ENCODE measurements at regions not wholly inside any gene's neighbourhood (a gene's known extent, or its start where the extent isn't known, plus 50 kb on each side); places are given as distances from the start of the nearest gene placed in this dataset.

- H3K4me3 ChIP-seq (ENCODE audit: extremely low read depth in 1 of 4, insufficient read depth in 2 of 4, low read depth in 3 of 4, low read length in 4 of 4): no peak overlapping the region
- H3K23me2 ChIP-seq (ENCODE audit: low read depth, low read length): no peaks in the 10 kb centered on the region
- no peak overlapping the region for H2BK12ac ChIP-seq (ENCODE audit: low read depth, low read length)
- no peaks in the 10 kb centered on the region for H3K79me1 ChIP-seq (ENCODE audit: low read depth, low read length)
- ChIA-PET CTCF (ENCODE audit: partially characterized antibody) (interaction anchor here (1.1 to 4.1 kb wide), 2 partner anchors 87 to 182 kb away, joined by 3 to 16 read pairs; no protein-coding TSS in a partner anchor), POLR2A (ENCODE audit: partially characterized antibody) (no interaction called here)
- H3K23ac ChIP-seq (ENCODE audit: insufficient read length): no peak overlapping the region
- DNase-seq (ENCODE audit: low read depth in 1 of 2, low spot score in 2 of 2) (no peak), FAIRE-seq (no peak)
- no peak overlapping the region for H3K4me2 ChIP-seq (ENCODE audit: insufficient read depth in 1 of 2, low read depth in 2 of 2, low read length in 2 of 2)
- no peak overlapping the region for H2AFZ ChIP-seq (ENCODE audit: low read length)
- H3K9ac ChIP-seq (replicated peaks in 1 of 4; ENCODE audit: extremely low read depth in 1 of 4, low read depth in 3 of 4, low read length in 3 of 4): no peak overlapping the region; a peak in 1 of 7 replicates
- no peaks in the 10 kb centered on the region for H3K79me2 ChIP-seq (ENCODE audit: control insufficient read depth in 1 of 2, insufficient read depth in 2 of 2, low read length in 2 of 2)
- H4K91ac ChIP-seq (replicated peaks; ENCODE audit: insufficient read length, low read length): no peak overlapping the region
- H2BK120ac ChIP-seq (replicated peaks; ENCODE audit: low read depth, low read length): no peak overlapping the region
- WGBS, 2 experiments (ENCODE audit: extremely low coverage in 1 of 2, insufficient coverage in 1 of 2, insufficient read length in 1 of 2, insufficient replicate concordance in 2 of 2, low coverage in 1 of 2, low lambda C conversion rate in 2 of 2, missing lambda C conversion rate in 1 of 2): 72% methylated on average over 3 of the region's 3 CpGs; no CpG with 5 or more reads in 1 of the 2 experiments
- no peak overlapping the region for H3K27ac ChIP-seq (ENCODE audit: low read depth, low read length)
- H2BK20ac ChIP-seq (ENCODE audit: low read length): no peak overlapping the region
- H2BK5ac ChIP-seq (ENCODE audit: low read depth, low read length): no peak overlapping the region
- H3K14ac ChIP-seq (ENCODE audit: insufficient read length): no peak overlapping the region
- H3K9me3 ChIP-seq (ENCODE audit: insufficient read depth in 2 of 2, low read depth in 1 of 2, low read length in 1 of 2): no peaks in the 10 kb centered on the region
- H2BK15ac ChIP-seq (ENCODE audit: low read length): no peak overlapping the region
- no peak overlapping the region for H3K4ac ChIP-seq (replicated peaks; ENCODE audit: insufficient read length, low read depth, low read length)
- H4K5ac ChIP-seq (ENCODE audit: insufficient read length, low read depth, low read length): no peak overlapping the region
- H3K4me1 ChIP-seq (replicated peaks in 1 of 4; ENCODE audit: control insufficient read depth in 3 of 4, insufficient read depth in 4 of 4, low read length in 3 of 4): peaks cover 0 to 11% (median 3%) of the 10 kb centered on the region in 4 experiments; a peak in 2 of 7 replicates
- no peaks in the 10 kb centered on the region; a peak in 1 of 8 replicates for H3K36me3 ChIP-seq (ENCODE audit: control insufficient read depth in 2 of 4, insufficient read depth in 4 of 4, low read length in 3 of 4)
- H4K20me1 ChIP-seq (replicated peaks in 1 of 2; ENCODE audit: control insufficient read depth in 1 of 2, insufficient read depth in 2 of 2, low read length in 2 of 2): no peaks in the 10 kb centered on the region
- H3K27me3 ChIP-seq (replicated peaks in 1 of 4; ENCODE audit: control insufficient read depth in 3 of 4, extremely low read depth in 1 of 4, insufficient read depth in 3 of 4, low read length in 3 of 4): no peaks in the 10 kb centered on the region
- no peak overlapping the region for H3K56ac ChIP-seq (replicated peaks; ENCODE audit: insufficient read length, low read depth, low read length)
- no peak overlapping the region for H4K8ac ChIP-seq (ENCODE audit: extremely low read depth, insufficient read depth, low read length)
- H2AK5ac ChIP-seq (ENCODE audit: low read depth, low read length): no peak overlapping the region
- H3K18ac ChIP-seq (ENCODE audit: extremely low read depth, low read length): no peak overlapping the region
- TF ChIP-seq MAX (IDR thresholded peaks at IDR 0.05): no peak
- TF ChIP-seq ASH2L (IDR thresholded peaks at IDR 0.05; ENCODE audit: low read length): no peak
- no peak for TF ChIP-seq TCF12 (IDR thresholded peaks at IDR 0.05; ENCODE audit: low read depth, low read length)
- no peak for TF ChIP-seq EP300 (IDR thresholded peaks at IDR 0.05; ENCODE audit: borderline replicate concordance in 1 of 2, low read depth in 2 of 2, low read length in 2 of 2)
- no peak for TF ChIP-seq GABPA (IDR thresholded peaks at IDR 0.05; ENCODE audit: borderline replicate concordance, insufficient read depth, low read length)
- TF ChIP-seq CEBPB (IDR thresholded peaks at IDR 0.05; ENCODE audit: low read depth, low read length): no peak
- TF ChIP-seq BACH1 (IDR thresholded peaks at IDR 0.05; ENCODE audit: low read length): no peak
- no peak for TF ChIP-seq SIRT6 (IDR thresholded peaks at IDR 0.05; ENCODE audit: low read length)
- no peak for TF ChIP-seq FOSL1 (IDR thresholded peaks at IDR 0.05; ENCODE audit: insufficient read depth, low read depth, low read length)
- no peak for TF ChIP-seq HDAC2 (IDR thresholded peaks at IDR 0.05; ENCODE audit: borderline replicate concordance in 1 of 2, low read depth in 2 of 2, low read length in 2 of 2)
- TF ChIP-seq EGR1 (IDR thresholded peaks at IDR 0.05; ENCODE audit: borderline replicate concordance, low read depth, low read length): no peak
- TF ChIP-seq RBBP5 (IDR thresholded peaks at IDR 0.05; ENCODE audit: borderline replicate concordance, low read depth, low read length): no peak
Observed at GRCh38 chr14:96671218-96671617, 126.0 kb upstream of the VRK1 start.
